ENCODE measurements at regions not wholly inside any gene's neighbourhood (a gene's known extent, or its start where the extent isn't known, plus 50 kb on each side); places are given as distances from the start of the nearest gene placed in this dataset.

GRCh38 chr18:40313030-40313642, 1641.9 kb upstream of the PIK3C3 start:
- Histone ChIP-seq H3K79me2 (ENCODE audit: insufficient read depth, low read length) (no peaks in the 10 kb centered on the region), H3K9me2 (replicated peaks; ENCODE audit: insufficient read depth, low read length) (no peaks in the 10 kb centered on the region), H3K9me3 (ENCODE audit: insufficient read depth, low read length) (no peaks in the 10 kb centered on the region), H3K9ac (ENCODE audit: low read length) (no peak overlapping the region), H3F3A (ENCODE audit: insufficient read depth) (no peaks in the 10 kb centered on the region), H2AFZ (ENCODE audit: low read depth, low read length, severe bottlenecking) (no peak overlapping the region), H3K36me3 (ENCODE audit: low read length) (no peaks in the 10 kb centered on the region), H3K4me3 (ENCODE audit: insufficient read depth, low read length, poor library complexity, severe bottlenecking) (no peak overlapping the region), H4K20me1 (ENCODE audit: low read depth, low read length) (no peaks in the 10 kb centered on the region), H3K4me2 (ENCODE audit: low read depth, low read length, poor library complexity, severe bottlenecking) (no peak overlapping the region), H3K27me3 (ENCODE audit: low read length) (no peaks in the 10 kb centered on the region), H3K27ac (ENCODE audit: low read depth, low read length) (no peak overlapping the region)
- TF ChIP-seq EZH2phosphoT487 (conservative IDR thresholded peaks at IDR 0.05; ENCODE audit: low read length), result no peak
- TF ChIP-seq CTCF (IDR thresholded peaks at IDR 0.05; ENCODE audit: insufficient read depth, low read length, poor library complexity, severe bottlenecking), result no peak

- Histone ChIP-seq H3K4me3 (ENCODE audit: insufficient read depth, low read length, poor library complexity, severe bottlenecking) (no peak overlapping the region), H3K9me2 (replicated peaks; ENCODE audit: insufficient read depth, low read length) (no peaks in the 10 kb centered on the region), H3K27ac (ENCODE audit: low read depth, low read length) (no peak overlapping the region), H3K9me3 (ENCODE audit: insufficient read depth, low read length) (peaks cover 4% of the 10 kb centered on the region; the same call in 1 of the 2 replicates), H3K79me2 (ENCODE audit: insufficient read depth, low read length) (no peaks in the 10 kb centered on the region), H3K36me3 (ENCODE audit: low read length) (no peaks in the 10 kb centered on the region), H3F3A (ENCODE audit: insufficient read depth) (no peaks in the 10 kb centered on the region), H4K20me1 (ENCODE audit: low read depth, low read length) (no peaks in the 10 kb centered on the region), H3K4me2 (ENCODE audit: low read depth, low read length, poor library complexity, severe bottlenecking) (no peak overlapping the region), H3K9ac (ENCODE audit: low read length) (no peak overlapping the region), H2AFZ (ENCODE audit: low read depth, low read length, severe bottlenecking) (no peak overlapping the region), H3K27me3 (ENCODE audit: low read length) (no peaks in the 10 kb centered on the region)
- TF ChIP-seq EZH2phosphoT487 (conservative IDR thresholded peaks at IDR 0.05; ENCODE audit: low read length), result no peak
- no peak for TF ChIP-seq CTCF (IDR thresholded peaks at IDR 0.05; ENCODE audit: insufficient read depth, low read length, poor library complexity, severe bottlenecking)
Measured at GRCh38 chr18:40307627-40308026, 1647.4 kb upstream of the PIK3C3 start.

GRCh38 chr18:40296717-40297413, 1658.2 kb upstream of the PIK3C3 start:
- no peaks in the 10 kb centered on the region for H4K20me1 ChIP-seq (ENCODE audit: low read depth, low read length)
- H3K4me3 ChIP-seq (ENCODE audit: insufficient read depth, low read length, poor library complexity, severe bottlenecking), result no peak overlapping the region
- no peaks in the 10 kb centered on the region for H3K9me2 ChIP-seq (replicated peaks; ENCODE audit: insufficient read depth, low read length)
- no peak for TF ChIP-seq EZH2phosphoT487 (conservative IDR thresholded peaks at IDR 0.05; ENCODE audit: low read length)
- no peak for TF ChIP-seq CTCF (IDR thresholded peaks at IDR 0.05; ENCODE audit: insufficient read depth, low read length, poor library complexity, severe bottlenecking)
- H3K9ac ChIP-seq (ENCODE audit: low read length), result no peak overlapping the region
- H3F3A ChIP-seq (ENCODE audit: insufficient read depth), result no peaks in the 10 kb centered on the region
- no peak overlapping the region for H3K27ac ChIP-seq (ENCODE audit: low read depth, low read length)
- H3K36me3 ChIP-seq (ENCODE audit: low read length), result no peaks in the 10 kb centered on the region
- no peak overlapping the region for H2AFZ ChIP-seq (ENCODE audit: low read depth, low read length, severe bottlenecking)
- H3K9me3 ChIP-seq (ENCODE audit: insufficient read depth, low read length), result no peaks in the 10 kb centered on the region; the same call in 1 of the 2 replicates
- H3K4me2 ChIP-seq (ENCODE audit: low read depth, low read length, poor library complexity, severe bottlenecking), result no peak overlapping the region
- no peaks in the 10 kb centered on the region for H3K27me3 ChIP-seq (ENCODE audit: low read length)
- no peaks in the 10 kb centered on the region for H3K79me2 ChIP-seq (ENCODE audit: insufficient read depth, low read length)

Data from SU-DHL-6 (cell line).